OCI-LY3 (cell line): ENCODE measurements at regions not wholly inside any gene's neighbourhood (a gene's known extent, or its start where the extent isn't known, plus 50 kb on each side); places are given as distances from the start of the nearest gene placed in this dataset.

Source experiments
- EZH2phosphoT487 ChIP-seq: fragments of 200-600 bp; shearing (Covaris generic); IDR thresholded peaks from 2 replicates; pipeline ENCODE4 v1.6.1; 2018; ENCODE audit warnings: antibody characterized with exemption, mixed run types, low read depth
- TF ChIP-seq, protein P1 (sequence below): fragments of 200-600, 300-600 bp; sonication (generic); IDR thresholded peaks from 2 replicates; pipeline ENCODE4 v1.5.1; 2014; ENCODE audit warnings: antibody characterized with exemption, low read length, low read depth

DNA sequence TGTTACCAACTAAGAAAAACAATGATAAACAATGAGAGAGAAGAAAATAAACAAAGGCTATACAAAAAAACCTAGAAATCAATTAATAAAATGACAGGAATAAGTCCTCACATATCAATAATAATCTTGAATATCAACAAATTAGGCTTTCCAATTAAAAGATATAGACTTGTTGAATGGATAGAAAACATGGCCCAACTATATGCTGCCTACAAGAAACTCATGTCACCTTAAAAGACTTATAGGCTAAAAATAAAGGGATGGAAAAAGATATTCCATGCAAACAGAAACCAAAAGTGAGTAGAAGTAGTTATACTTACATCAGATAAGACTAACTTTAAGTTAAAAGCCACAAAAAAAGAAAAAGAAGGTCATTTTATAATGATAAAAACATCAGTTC is 183.9 kb downstream of the MYRFL start:
- TF ChIP-seq, protein P1, sequence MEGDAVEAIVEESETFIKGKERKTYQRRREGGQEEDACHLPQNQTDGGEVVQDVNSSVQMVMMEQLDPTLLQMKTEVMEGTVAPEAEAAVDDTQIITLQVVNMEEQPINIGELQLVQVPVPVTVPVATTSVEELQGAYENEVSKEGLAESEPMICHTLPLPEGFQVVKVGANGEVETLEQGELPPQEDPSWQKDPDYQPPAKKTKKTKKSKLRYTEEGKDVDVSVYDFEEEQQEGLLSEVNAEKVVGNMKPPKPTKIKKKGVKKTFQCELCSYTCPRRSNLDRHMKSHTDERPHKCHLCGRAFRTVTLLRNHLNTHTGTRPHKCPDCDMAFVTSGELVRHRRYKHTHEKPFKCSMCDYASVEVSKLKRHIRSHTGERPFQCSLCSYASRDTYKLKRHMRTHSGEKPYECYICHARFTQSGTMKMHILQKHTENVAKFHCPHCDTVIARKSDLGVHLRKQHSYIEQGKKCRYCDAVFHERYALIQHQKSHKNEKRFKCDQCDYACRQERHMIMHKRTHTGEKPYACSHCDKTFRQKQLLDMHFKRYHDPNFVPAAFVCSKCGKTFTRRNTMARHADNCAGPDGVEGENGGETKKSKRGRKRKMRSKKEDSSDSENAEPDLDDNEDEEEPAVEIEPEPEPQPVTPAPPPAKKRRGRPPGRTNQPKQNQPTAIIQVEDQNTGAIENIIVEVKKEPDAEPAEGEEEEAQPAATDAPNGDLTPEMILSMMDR: no peak
- TF ChIP-seq EZH2phosphoT487: no peak
